WTC11 (cell line): ENCODE measurements at regions not wholly inside any gene's neighbourhood (a gene's known extent, or its start where the extent isn't known, plus 50 kb on each side); places are given as distances from the start of the nearest gene placed in this dataset.

Experiments
- ATAC-seq: fragments of 200-7000 bp; cut with Tn5 transposase; 2 replicates; pipeline ENCODE4 v1.10.0; 2021; ENCODE audit warnings: mild to moderate bottlenecking, moderate library complexity
- CTCF ChIA-PET: fragments of 300-600 bp; sonication (Branson Sonifier 250); formaldehyde crosslinking; loops from one replicate; lab custom pipeline; 2021; ENCODE audit warnings: antibody characterized with exemption; lab: Charles Lee
- POLR2A ChIA-PET: fragments of 350-600 bp; sonication (Branson Sonifier 250); formaldehyde crosslinking; loops from one replicate; lab custom pipeline; 2021; ENCODE audit warnings: antibody characterized with exemption; lab: Charles Lee
- DNase-seq: peaks from one replicate; pipeline ENCODE4 v3.0.0; 2021; ENCODE audit warnings: low spot score
- H3K27ac Mint-ChIP-seq: 2 replicates; pipeline ENCODE4 v1.8.0; 2021; ENCODE audit warnings: mixed read lengths
- H3K27me3 Mint-ChIP-seq: 2 replicates; pipeline ENCODE4 v1.8.0; 2021; ENCODE audit warnings: low read depth, mild to moderate bottlenecking, moderate library complexity, mixed read lengths
- H3K36me3 Mint-ChIP-seq: 2 replicates; pipeline ENCODE4 v1.8.0; 2021; ENCODE audit warnings: mixed read lengths
- H3K4me1 Mint-ChIP-seq: 2 replicates; pipeline ENCODE4 v1.8.0; 2022; ENCODE audit warnings: mixed read lengths
- H3K4me3 Mint-ChIP-seq: 2 replicates; pipeline ENCODE4 v1.8.0; 2021; ENCODE audit warnings: mild to moderate bottlenecking, moderate library complexity, mixed read lengths
- H3K9me3 Mint-ChIP-seq: 2 replicates; pipeline ENCODE4 v1.8.0; 2021; ENCODE audit warnings: mixed read lengths
- CBFB ChIP-seq: sonication (generic); formaldehyde crosslinking; IDR thresholded peaks from 2 replicates; pipeline ENCODE4 v1.8.1; 2022; ENCODE audit warnings: mild to moderate bottlenecking, low read depth, missing genetic modification reagents
- CREB1 ChIP-seq: sonication (generic); formaldehyde crosslinking; IDR thresholded peaks from 2 replicates; pipeline ENCODE4 v1.8.0; 2023; ENCODE audit warnings: mild to moderate bottlenecking, missing genetic modification reagents
- ELF4 ChIP-seq: sonication (generic); formaldehyde crosslinking; IDR thresholded peaks from 2 replicates; pipeline ENCODE4 v1.8.1; 2022; ENCODE audit warnings: low read depth, mild to moderate bottlenecking, moderate library complexity, missing genetic modification reagents
- ETV6 ChIP-seq: sonication (generic); formaldehyde crosslinking; IDR thresholded peaks from 2 replicates; pipeline ENCODE4 v1.8.1; 2022; ENCODE audit warnings: mild to moderate bottlenecking, missing genetic modification reagents
- FOXJ3 ChIP-seq: sonication (generic); formaldehyde crosslinking; IDR thresholded peaks from 2 replicates; pipeline ENCODE4 v1.9.0; 2021; ENCODE audit warnings: missing genetic modification reagents, mild to moderate bottlenecking, borderline replicate concordance
- GABPB1 ChIP-seq: sonication (generic); formaldehyde crosslinking; IDR thresholded peaks from 2 replicates; pipeline ENCODE4 v1.8.1; 2023; ENCODE audit warnings: mild to moderate bottlenecking, missing genetic modification reagents
- GRHL2 ChIP-seq: fragments of 250-450 bp; sonication (Bioruptor Pico); IDR thresholded peaks from 2 replicates; pipeline ENCODE4 v1.8.0; 2022; ENCODE audit warnings: mild to moderate bottlenecking, moderate library complexity; ENCODE audit not compliant: insufficient replicate concordance, severe bottlenecking
- HMGA2 ChIP-seq: fragments of 250-450 bp; sonication (Bioruptor Pico); IDR thresholded peaks from 2 replicates; pipeline ENCODE4 v1.4.0; 2021; ENCODE audit warnings: mild to moderate bottlenecking, moderate library complexity
- JUN ChIP-seq: sonication (generic); formaldehyde crosslinking; IDR thresholded peaks from 2 replicates; pipeline ENCODE4 v1.8.0; 2023; ENCODE audit warnings: mild to moderate bottlenecking, missing genetic modification reagents
- NFE2L1 ChIP-seq: sonication (generic); formaldehyde crosslinking; IDR thresholded peaks from 2 replicates; pipeline ENCODE4 v1.8.1; 2023; ENCODE audit warnings: missing genetic modification reagents
- RORB ChIP-seq: fragments of 250-450 bp; sonication (Bioruptor Pico); IDR thresholded peaks from 2 replicates; pipeline ENCODE4 v1.9.0; 2021; ENCODE audit warnings: mild to moderate bottlenecking
- SMAD3 ChIP-seq: sonication (generic); formaldehyde crosslinking; IDR thresholded peaks from 2 replicates; pipeline ENCODE4 v1.8.0; 2022; ENCODE audit warnings: missing genetic modification reagents, mild to moderate bottlenecking, borderline replicate concordance
- SMAD4 ChIP-seq: sonication (generic); formaldehyde crosslinking; IDR thresholded peaks from 2 replicates; pipeline ENCODE4 v1.8.0; 2022; ENCODE audit warnings: mild to moderate bottlenecking, missing genetic modification reagents
- SP1 ChIP-seq: sonication (generic); formaldehyde crosslinking; conservative IDR thresholded peaks from 2 replicates; pipeline ENCODE4 v1.8.1; 2022; ENCODE audit warnings: missing genetic modification reagents
- ZNF219 ChIP-seq: sonication (generic); formaldehyde crosslinking; IDR thresholded peaks from 2 replicates; pipeline ENCODE4 v1.8.0; 2023; ENCODE audit warnings: missing genetic modification reagents, mild to moderate bottlenecking, borderline replicate concordance
- ZNF317 ChIP-seq: sonication (generic); formaldehyde crosslinking; IDR thresholded peaks from 2 replicates; pipeline ENCODE4 v1.8.1; 2023; ENCODE audit warnings: low read depth, mild to moderate bottlenecking, moderate library complexity, missing genetic modification reagents, borderline replicate concordance
- ZNF396 ChIP-seq: fragments of 250-450 bp; sonication (Bioruptor Pico); IDR thresholded peaks from 2 replicates; pipeline ENCODE4 v1.8.0; 2021; ENCODE audit warnings: mild to moderate bottlenecking, moderate library complexity, borderline replicate concordance
- ZNF416 ChIP-seq: fragments of 250-450 bp; sonication (Bioruptor Pico); IDR thresholded peaks from 2 replicates; pipeline ENCODE4 v1.9.0; 2021; ENCODE audit warnings: mild to moderate bottlenecking, inconsistent platforms
- TF ChIP-seq, protein P1 (sequence below): sonication (generic); formaldehyde crosslinking; IDR thresholded peaks from 2 replicates; pipeline ENCODE4 v1.8.0; 2022; ENCODE audit warnings: mild to moderate bottlenecking, missing genetic modification reagents
- TF ChIP-seq, protein P2 (sequence below): fragments of 250-450 bp; sonication (Bioruptor Pico); IDR thresholded peaks from 2 replicates; pipeline ENCODE4 v1.9.0; 2021; ENCODE audit warnings: mild to moderate bottlenecking
- TF ChIP-seq, protein P3 (sequence below): sonication (generic); formaldehyde crosslinking; IDR thresholded peaks from 2 replicates; pipeline ENCODE4 v1.8.0; 2022; ENCODE audit warnings: mild to moderate bottlenecking, missing genetic modification reagents
- TF ChIP-seq, protein P4 (sequence below): sonication (generic); formaldehyde crosslinking; IDR thresholded peaks from 2 replicates; pipeline ENCODE4 v1.8.0; 2022; ENCODE audit warnings: mild to moderate bottlenecking, missing genetic modification reagents
- TF ChIP-seq, protein P5 (sequence below): fragments of 250-450 bp; sonication (Bioruptor Pico); conservative IDR thresholded peaks from 2 replicates; pipeline ENCODE4 v1.9.0; 2021; ENCODE audit warnings: mild to moderate bottlenecking
- TF ChIP-seq, protein P6 (sequence below): sonication (generic); formaldehyde crosslinking; conservative IDR thresholded peaks from 2 replicates; pipeline ENCODE4 v1.8.1; 2022; ENCODE audit warnings: mild to moderate bottlenecking, missing genetic modification reagents
- TF ChIP-seq, protein P7 (sequence below): sonication (generic); formaldehyde crosslinking; conservative IDR thresholded peaks from 2 replicates; pipeline ENCODE4 v1.8.1; 2023; ENCODE audit warnings: mild to moderate bottlenecking, low read depth, missing genetic modification reagents, moderate library complexity

DNA sequence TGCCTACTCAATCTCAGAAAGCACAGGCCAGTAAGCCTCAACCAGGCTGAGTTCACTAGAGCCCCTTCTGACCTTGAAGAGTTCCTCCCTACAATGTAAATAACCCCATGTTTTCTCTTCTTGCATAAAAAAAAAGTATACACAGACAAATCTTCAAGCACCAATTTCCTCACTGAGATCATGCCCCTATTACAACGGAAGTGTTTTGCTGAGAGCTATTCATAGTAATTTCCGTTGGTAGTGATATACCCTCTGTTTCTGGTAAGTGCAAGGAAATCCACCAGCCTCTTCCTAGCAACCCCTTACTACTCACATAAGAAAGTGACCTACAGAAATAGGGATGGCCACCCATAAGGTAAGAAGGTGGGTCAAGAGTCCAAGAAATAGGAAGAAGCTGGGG is 76.4 kb upstream of the TARS1 start:
- no peak for DNase-seq
- peaks cover 15% of the 10 kb centered on the region for H3K36me3 Mint-ChIP-seq
- peaks cover 6% of the 10 kb centered on the region for H3K4me1 Mint-ChIP-seq
- no peak for ATAC-seq
- CTCF ChIA-PET = no interaction called here
- TF ChIP-seq, protein P1, sequence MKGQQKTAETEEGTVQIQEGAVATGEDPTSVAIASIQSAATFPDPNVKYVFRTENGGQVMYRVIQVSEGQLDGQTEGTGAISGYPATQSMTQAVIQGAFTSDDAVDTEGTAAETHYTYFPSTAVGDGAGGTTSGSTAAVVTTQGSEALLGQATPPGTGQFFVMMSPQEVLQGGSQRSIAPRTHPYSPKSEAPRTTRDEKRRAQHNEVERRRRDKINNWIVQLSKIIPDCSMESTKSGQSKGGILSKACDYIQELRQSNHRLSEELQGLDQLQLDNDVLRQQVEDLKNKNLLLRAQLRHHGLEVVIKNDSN (CRISPR knock-in tag) = no peak
- TF ChIP-seq ETV6 (CRISPR knock-in tag) (no peak), HMGA2 (CRISPR knock-in tag) (no peak), CBFB (CRISPR knock-in tag) (no peak), ZNF317 (CRISPR knock-in tag) (no peak), NFE2L1 (CRISPR knock-in tag) (no peak), ZNF396 (CRISPR knock-in tag) (no peak), GABPB1 (CRISPR knock-in tag) (no peak), GRHL2 (no peak), SMAD4 (CRISPR knock-in tag) (no peak), CREB1 (CRISPR knock-in tag) (no peak)
- TF ChIP-seq, protein P2, sequence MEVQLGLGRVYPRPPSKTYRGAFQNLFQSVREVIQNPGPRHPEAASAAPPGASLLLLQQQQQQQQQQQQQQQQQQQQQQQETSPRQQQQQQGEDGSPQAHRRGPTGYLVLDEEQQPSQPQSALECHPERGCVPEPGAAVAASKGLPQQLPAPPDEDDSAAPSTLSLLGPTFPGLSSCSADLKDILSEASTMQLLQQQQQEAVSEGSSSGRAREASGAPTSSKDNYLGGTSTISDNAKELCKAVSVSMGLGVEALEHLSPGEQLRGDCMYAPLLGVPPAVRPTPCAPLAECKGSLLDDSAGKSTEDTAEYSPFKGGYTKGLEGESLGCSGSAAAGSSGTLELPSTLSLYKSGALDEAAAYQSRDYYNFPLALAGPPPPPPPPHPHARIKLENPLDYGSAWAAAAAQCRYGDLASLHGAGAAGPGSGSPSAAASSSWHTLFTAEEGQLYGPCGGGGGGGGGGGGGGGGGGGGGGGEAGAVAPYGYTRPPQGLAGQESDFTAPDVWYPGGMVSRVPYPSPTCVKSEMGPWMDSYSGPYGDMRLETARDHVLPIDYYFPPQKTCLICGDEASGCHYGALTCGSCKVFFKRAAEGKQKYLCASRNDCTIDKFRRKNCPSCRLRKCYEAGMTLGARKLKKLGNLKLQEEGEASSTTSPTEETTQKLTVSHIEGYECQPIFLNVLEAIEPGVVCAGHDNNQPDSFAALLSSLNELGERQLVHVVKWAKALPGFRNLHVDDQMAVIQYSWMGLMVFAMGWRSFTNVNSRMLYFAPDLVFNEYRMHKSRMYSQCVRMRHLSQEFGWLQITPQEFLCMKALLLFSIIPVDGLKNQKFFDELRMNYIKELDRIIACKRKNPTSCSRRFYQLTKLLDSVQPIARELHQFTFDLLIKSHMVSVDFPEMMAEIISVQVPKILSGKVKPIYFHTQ (CRISPR knock-in tag) = no peak
- TF ChIP-seq, protein P3, sequence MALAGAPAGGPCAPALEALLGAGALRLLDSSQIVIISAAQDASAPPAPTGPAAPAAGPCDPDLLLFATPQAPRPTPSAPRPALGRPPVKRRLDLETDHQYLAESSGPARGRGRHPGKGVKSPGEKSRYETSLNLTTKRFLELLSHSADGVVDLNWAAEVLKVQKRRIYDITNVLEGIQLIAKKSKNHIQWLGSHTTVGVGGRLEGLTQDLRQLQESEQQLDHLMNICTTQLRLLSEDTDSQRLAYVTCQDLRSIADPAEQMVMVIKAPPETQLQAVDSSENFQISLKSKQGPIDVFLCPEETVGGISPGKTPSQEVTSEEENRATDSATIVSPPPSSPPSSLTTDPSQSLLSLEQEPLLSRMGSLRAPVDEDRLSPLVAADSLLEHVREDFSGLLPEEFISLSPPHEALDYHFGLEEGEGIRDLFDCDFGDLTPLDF (CRISPR knock-in tag) = no peak
- TF ChIP-seq, protein P4, sequence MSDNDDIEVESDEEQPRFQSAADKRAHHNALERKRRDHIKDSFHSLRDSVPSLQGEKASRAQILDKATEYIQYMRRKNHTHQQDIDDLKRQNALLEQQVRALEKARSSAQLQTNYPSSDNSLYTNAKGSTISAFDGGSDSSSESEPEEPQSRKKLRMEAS (CRISPR knock-in tag) = no peak
- TF ChIP-seq, protein P5, sequence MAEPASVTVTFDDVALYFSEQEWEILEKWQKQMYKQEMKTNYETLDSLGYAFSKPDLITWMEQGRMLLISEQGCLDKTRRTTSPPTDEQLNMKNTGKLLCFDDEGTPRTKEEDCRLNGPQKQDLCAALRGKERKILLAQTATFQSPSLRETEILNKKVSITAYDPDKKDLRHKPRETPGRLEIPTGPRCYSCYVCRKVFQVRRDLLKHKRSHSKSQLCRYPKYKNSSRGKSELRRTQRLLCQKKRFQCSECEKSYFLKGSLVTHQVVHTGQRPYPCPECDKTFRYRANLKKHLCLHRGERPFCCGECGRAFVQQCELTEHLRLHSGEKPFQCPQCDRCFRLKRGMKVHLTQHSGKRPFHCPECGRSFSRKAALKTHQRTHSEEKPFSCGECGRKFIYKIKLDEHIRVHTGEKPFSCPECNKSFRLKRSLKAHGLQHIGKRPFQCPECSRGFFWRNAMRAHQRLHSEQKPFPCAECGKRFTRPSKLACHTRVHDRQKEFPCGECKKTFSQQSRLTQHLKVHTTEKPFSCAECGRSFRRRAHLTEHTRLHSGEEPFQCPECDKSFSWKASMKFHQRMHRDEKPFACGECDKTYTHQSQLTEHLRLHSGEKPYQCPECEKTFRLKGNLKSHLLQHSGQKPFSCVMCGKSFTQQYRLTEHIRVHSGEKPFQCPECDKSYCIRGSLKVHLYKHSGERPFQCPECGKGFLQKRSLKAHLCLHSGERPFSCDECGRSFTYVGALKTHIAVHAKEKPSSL (CRISPR knock-in tag) = no peak
- TF ChIP-seq, all 79 proteins: peak for 0
- Mint-ChIP-seq H3K27me3 (no peaks in the 10 kb centered on the region; the same call in none of the 2 replicates), H3K4me3 (no peak overlapping the region), H3K9me3 (peaks cover 20% of the 10 kb centered on the region), H3K27ac (no peak overlapping the region)
- POLR2A ChIA-PET = no interaction called here

DNA sequence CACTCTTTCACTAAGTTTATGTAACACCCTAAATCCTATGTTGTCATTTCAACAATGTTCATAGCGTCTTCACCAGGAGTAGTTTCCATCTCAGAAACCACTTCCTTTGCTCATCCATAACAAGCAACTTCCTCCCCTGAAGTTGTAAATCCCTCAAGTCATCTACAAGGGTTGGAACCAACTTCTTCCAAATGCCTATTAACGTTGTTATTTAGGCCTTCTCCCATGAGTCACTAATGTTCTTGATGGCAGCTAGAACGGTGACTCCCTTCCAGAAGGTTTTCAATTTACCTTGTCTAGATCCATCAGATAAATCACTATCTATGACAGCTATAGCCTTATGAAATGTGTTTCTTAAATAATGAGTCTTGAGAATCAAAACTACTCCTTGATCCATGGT is 73.3 kb upstream of the TARS1 start:
- ATAC-seq = no peak
- no peak overlapping the region for H3K27ac Mint-ChIP-seq

More for the DNA sequence above, 73.3 kb upstream of the TARS1 start:
- Mint-ChIP-seq H3K36me3 (no peaks in the 10 kb centered on the region), H3K9me3 (peaks cover 5% of the 10 kb centered on the region; the same call in 1 of the 2 replicates), H3K4me1 (peaks cover 6% of the 10 kb centered on the region), H3K4me3 (no peak overlapping the region), H3K27me3 (no peaks in the 10 kb centered on the region; the same call in none of the 2 replicates)
- POLR2A ChIA-PET = no interaction called here
- no peak for DNase-seq
- CTCF ChIA-PET = no interaction called here
- TF ChIP-seq RORB (CRISPR knock-in tag) (no peak), FOXJ3 (CRISPR knock-in tag) (no peak), SMAD3 (no peak), ELF4 (no peak), ETV6 (CRISPR knock-in tag) (no peak), ZNF416 (CRISPR knock-in tag) (no peak), ZNF317 (CRISPR knock-in tag) (no peak), JUN (CRISPR knock-in tag) (no peak), ZNF219 (CRISPR knock-in tag) (no peak), CREB1 (CRISPR knock-in tag) (no peak), ZNF396 (CRISPR knock-in tag) (no peak), SP1 (CRISPR knock-in tag) (no peak)
- TF ChIP-seq, protein P6, sequence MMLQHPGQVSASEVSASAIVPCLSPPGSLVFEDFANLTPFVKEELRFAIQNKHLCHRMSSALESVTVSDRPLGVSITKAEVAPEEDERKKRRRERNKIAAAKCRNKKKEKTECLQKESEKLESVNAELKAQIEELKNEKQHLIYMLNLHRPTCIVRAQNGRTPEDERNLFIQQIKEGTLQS (CRISPR knock-in tag) = no peak
- TF ChIP-seq, protein P7, sequence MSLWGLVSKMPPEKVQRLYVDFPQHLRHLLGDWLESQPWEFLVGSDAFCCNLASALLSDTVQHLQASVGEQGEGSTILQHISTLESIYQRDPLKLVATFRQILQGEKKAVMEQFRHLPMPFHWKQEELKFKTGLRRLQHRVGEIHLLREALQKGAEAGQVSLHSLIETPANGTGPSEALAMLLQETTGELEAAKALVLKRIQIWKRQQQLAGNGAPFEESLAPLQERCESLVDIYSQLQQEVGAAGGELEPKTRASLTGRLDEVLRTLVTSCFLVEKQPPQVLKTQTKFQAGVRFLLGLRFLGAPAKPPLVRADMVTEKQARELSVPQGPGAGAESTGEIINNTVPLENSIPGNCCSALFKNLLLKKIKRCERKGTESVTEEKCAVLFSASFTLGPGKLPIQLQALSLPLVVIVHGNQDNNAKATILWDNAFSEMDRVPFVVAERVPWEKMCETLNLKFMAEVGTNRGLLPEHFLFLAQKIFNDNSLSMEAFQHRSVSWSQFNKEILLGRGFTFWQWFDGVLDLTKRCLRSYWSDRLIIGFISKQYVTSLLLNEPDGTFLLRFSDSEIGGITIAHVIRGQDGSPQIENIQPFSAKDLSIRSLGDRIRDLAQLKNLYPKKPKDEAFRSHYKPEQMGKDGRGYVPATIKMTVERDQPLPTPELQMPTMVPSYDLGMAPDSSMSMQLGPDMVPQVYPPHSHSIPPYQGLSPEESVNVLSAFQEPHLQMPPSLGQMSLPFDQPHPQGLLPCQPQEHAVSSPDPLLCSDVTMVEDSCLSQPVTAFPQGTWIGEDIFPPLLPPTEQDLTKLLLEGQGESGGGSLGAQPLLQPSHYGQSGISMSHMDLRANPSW (CRISPR knock-in tag) = no peak
